GM23338 (cell line): ENCODE measurements at regions not wholly inside any gene's neighbourhood (a gene's known extent, or its start where the extent isn't known, plus 50 kb on each side); places are given as distances from the start of the nearest gene placed in this dataset.

ENCODE experiments used
- ATAC-seq: fragments of 200-7000 bp; cut with Tn5 transposase; 3 replicates; pipeline ENCODE4 v1.9.1; 2020
- DNase-seq: peaks from one replicate; pipeline ENCODE4 v3.0.0-alpha.2; 2015; ENCODE audit warnings: low spot score
- H2AFZ ChIP-seq: fragments of 200-600 bp; sonication (generic); 2 replicates; pipeline ENCODE4 v1.8.0; 2016; ENCODE audit warnings: antibody characterized with exemption, mild to moderate bottlenecking, moderate library complexity
- H3F3A ChIP-seq: fragments of 200-600 bp; sonication (generic); replicated peaks from 2 replicates; pipeline ENCODE4 v1.8.0; 2017; ENCODE audit warnings: antibody characterized with exemption, mixed run types, low read depth
- H3K27ac ChIP-seq: fragments of 200-600 bp; sonication (generic); 2 replicates; pipeline ENCODE4 v1.6.1; 2016; ENCODE audit warnings: low read depth
- H3K27me3 ChIP-seq: fragments of 200-600 bp; sonication (generic); 2 replicates; pipeline ENCODE4 v1.8.0; 2016; ENCODE audit warnings: mild to moderate bottlenecking, mixed run types, moderate library complexity; ENCODE audit not compliant: insufficient read depth
- H3K36me3 ChIP-seq: fragments of 200-600 bp; sonication (generic); 2 replicates; pipeline ENCODE4 v1.8.0; 2016; ENCODE audit warnings: mild to moderate bottlenecking; ENCODE audit not compliant: insufficient read depth
- H3K4me1 ChIP-seq: fragments of 200-600 bp; sonication (generic); 2 replicates; pipeline ENCODE4 v1.8.0; 2016; ENCODE audit warnings: mild to moderate bottlenecking, moderate library complexity; ENCODE audit not compliant: insufficient read depth
- H3K4me2 ChIP-seq: fragments of 200-600 bp; sonication (generic); 2 replicates; pipeline ENCODE4 v1.7.1; 2017; ENCODE audit warnings: mixed run types
- H3K4me3 ChIP-seq: fragments of 200-600 bp; sonication (generic); 2 replicates; pipeline ENCODE4 v1.6.1; 2016; ENCODE audit warnings: mixed run types
- H3K79me2 ChIP-seq: fragments of 200-600 bp; sonication (generic); replicated peaks from 2 replicates; pipeline ENCODE4 v1.8.0; 2017; ENCODE audit warnings: mild to moderate bottlenecking; ENCODE audit not compliant: insufficient read depth
- H3K9me2 ChIP-seq: fragments of 200-600 bp; sonication (generic); 2 replicates; pipeline ENCODE4 v1.8.0; 2017; ENCODE audit not compliant: insufficient read depth
- H4K20me1 ChIP-seq: fragments of 200-600 bp; sonication (generic); replicated peaks from 2 replicates; pipeline ENCODE4 v1.8.0; 2017; ENCODE audit warnings: mild to moderate bottlenecking; ENCODE audit not compliant: insufficient read depth
- H3K27ac Mint-ChIP-seq: 2 replicates; pipeline ENCODE4 v1.8.0; 2020; ENCODE audit warnings: inconsistent platforms, mild to moderate bottlenecking, moderate library complexity, mixed read lengths
- H3K27me3 Mint-ChIP-seq: 3 replicates; pipeline ENCODE4 v1.8.0; 2022; ENCODE audit warnings: low read depth, mild to moderate bottlenecking, moderate library complexity, mixed read lengths, inconsistent platforms; ENCODE audit not compliant: insufficient read depth, poor library complexity
- H3K36me3 Mint-ChIP-seq: 3 replicates; pipeline ENCODE4 v1.8.0; 2021; ENCODE audit warnings: low read depth, mild to moderate bottlenecking, inconsistent platforms, moderate library complexity, mixed read lengths
- H3K4me1 Mint-ChIP-seq: 3 replicates; pipeline ENCODE4 v1.8.0; 2020; ENCODE audit warnings: mild to moderate bottlenecking, inconsistent platforms, mixed read lengths
- H3K4me3 Mint-ChIP-seq: 3 replicates; pipeline ENCODE4 v1.8.0; 2021; ENCODE audit warnings: moderate library complexity, mild to moderate bottlenecking, inconsistent platforms, mixed read lengths
- H3K9me3 Mint-ChIP-seq: 3 replicates; pipeline ENCODE4 v1.8.0; 2020; ENCODE audit warnings: moderate library complexity, mild to moderate bottlenecking, inconsistent platforms, mixed read lengths
- CREB1 ChIP-seq: fragments of 250-450 bp; sonication (Bioruptor Pico); IDR thresholded peaks from 2 replicates; pipeline ENCODE4 v1.5.0; 2020; ENCODE audit warnings: low read depth, mild to moderate bottlenecking, moderate library complexity
- EZH2 ChIP-seq: fragments of 200-600 bp; sonication (generic); IDR thresholded peaks from one replicate; pipeline ENCODE4 v1.8.0; 2017; ENCODE audit warnings: antibody characterized with exemption, mild to moderate bottlenecking, low read depth; ENCODE audit not compliant: unreplicated experiment
- JUNB ChIP-seq: IDR thresholded peaks from one replicate; pipeline ENCODE4 v1.6.1; 2016; ENCODE audit warnings: antibody characterized with exemption; ENCODE audit not compliant: unreplicated experiment
- NANOG ChIP-seq: IDR thresholded peaks from 2 replicates; pipeline ENCODE4 v1.6.1; 2016; ENCODE audit warnings: antibody characterized with exemption, borderline replicate concordance
- POLR2AphosphoS5 ChIP-seq: IDR thresholded peaks from 2 replicates; pipeline ENCODE4 v1.6.1; 2016; ENCODE audit warnings: antibody characterized with exemption, low read depth
- ZNF114 ChIP-seq: fragments of 250-450 bp; sonication (Bioruptor Pico); IDR thresholded peaks from 2 replicates; pipeline ENCODE4 v1.5.0; 2020; ENCODE audit warnings: mild to moderate bottlenecking, moderate library complexity
- TF ChIP-seq, protein P1 (sequence below): IDR thresholded peaks from one replicate; pipeline ENCODE4 v1.6.1; 2018; ENCODE audit warnings: antibody characterized with exemption; ENCODE audit not compliant: unreplicated experiment
- TF ChIP-seq, protein P2 (sequence below), 2 experiments: fragments of 200-600 bp in 1 of 2; sonication (generic) in 1 of 2; conservative IDR thresholded peaks; 2 replicates each; pipeline versions ENCODE4 v1.5.1 to v1.6.1; 2016 to 2017; ENCODE audit warnings: antibody characterized with exemption in 2 of 2, low read depth in 2 of 2, mild to moderate bottlenecking in 2 of 2, moderate library complexity in 1 of 2
- TF ChIP-seq, protein P3 (sequence below): IDR thresholded peaks from 2 replicates; pipeline ENCODE4 v1.6.1; 2016; ENCODE audit warnings: antibody characterized with exemption
- TF ChIP-seq, protein P4 (sequence below): fragments of 250-450 bp; sonication (Bioruptor Pico); IDR thresholded peaks from 2 replicates; pipeline ENCODE4 v1.5.0; 2020; ENCODE audit warnings: mild to moderate bottlenecking, moderate library complexity

DNA sequence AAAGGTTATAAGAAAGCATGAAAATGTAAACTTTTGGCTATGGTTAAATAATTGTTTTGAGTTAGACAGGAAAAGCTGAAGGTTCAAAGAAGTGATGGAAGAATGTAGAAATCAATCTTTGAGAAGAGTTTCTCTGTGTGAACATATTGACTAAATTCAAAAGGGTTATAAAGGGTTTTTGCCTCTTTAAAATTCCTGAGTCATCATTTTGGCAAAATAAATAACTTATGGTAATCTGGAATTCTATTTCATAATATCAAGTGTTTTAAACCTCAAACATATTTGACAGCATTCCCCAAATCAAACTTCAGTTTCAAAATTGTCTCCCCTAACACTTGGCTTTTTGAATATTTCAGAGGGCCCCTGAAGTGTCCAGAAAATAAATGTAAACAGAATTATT, 60.6 kb upstream of the SPINK5 start:
- no peak overlapping the region for H3K4me3 Mint-ChIP-seq
- H3K4me1 Mint-ChIP-seq, result peaks cover 7% of the 10 kb centered on the region; the same call in 2 of the 3 replicates
- H3K4me2 ChIP-seq, result no peak overlapping the region
- DNase-seq (no peak), ATAC-seq (no peak)
- peaks cover 31% of the 10 kb centered on the region for H3K9me3 Mint-ChIP-seq
- peaks cover 29% of the 10 kb centered on the region for H3K36me3 Mint-ChIP-seq
- no peaks in the 10 kb centered on the region for H3F3A ChIP-seq
- no peak overlapping the region for H2AFZ ChIP-seq
- no peak overlapping the region for H3K27ac ChIP-seq
- H3K4me1 ChIP-seq, result peaks cover 10% of the 10 kb centered on the region; the same call in 1 of the 2 replicates
- H3K79me2 ChIP-seq, result no peaks in the 10 kb centered on the region
- peaks cover 6% of the 10 kb centered on the region; the same call in 1 of the 2 replicates for H3K36me3 ChIP-seq
- H3K27ac Mint-ChIP-seq, result no peak overlapping the region
- no peaks in the 10 kb centered on the region for H3K27me3 ChIP-seq
- peaks cover 7% of the 10 kb centered on the region for H3K27me3 Mint-ChIP-seq
- no peak overlapping the region for H3K4me3 ChIP-seq
- H4K20me1 ChIP-seq, result no peaks in the 10 kb centered on the region
- no peaks in the 10 kb centered on the region for H3K9me2 ChIP-seq
- TF ChIP-seq POLR2AphosphoS5 (no peak), NANOG (no peak), JUNB (no peak), EZH2 (no peak), CREB1 (CRISPR knock-in tag) (no peak), ZNF114 (CRISPR knock-in tag) (no peak)
- TF ChIP-seq, protein P1, sequence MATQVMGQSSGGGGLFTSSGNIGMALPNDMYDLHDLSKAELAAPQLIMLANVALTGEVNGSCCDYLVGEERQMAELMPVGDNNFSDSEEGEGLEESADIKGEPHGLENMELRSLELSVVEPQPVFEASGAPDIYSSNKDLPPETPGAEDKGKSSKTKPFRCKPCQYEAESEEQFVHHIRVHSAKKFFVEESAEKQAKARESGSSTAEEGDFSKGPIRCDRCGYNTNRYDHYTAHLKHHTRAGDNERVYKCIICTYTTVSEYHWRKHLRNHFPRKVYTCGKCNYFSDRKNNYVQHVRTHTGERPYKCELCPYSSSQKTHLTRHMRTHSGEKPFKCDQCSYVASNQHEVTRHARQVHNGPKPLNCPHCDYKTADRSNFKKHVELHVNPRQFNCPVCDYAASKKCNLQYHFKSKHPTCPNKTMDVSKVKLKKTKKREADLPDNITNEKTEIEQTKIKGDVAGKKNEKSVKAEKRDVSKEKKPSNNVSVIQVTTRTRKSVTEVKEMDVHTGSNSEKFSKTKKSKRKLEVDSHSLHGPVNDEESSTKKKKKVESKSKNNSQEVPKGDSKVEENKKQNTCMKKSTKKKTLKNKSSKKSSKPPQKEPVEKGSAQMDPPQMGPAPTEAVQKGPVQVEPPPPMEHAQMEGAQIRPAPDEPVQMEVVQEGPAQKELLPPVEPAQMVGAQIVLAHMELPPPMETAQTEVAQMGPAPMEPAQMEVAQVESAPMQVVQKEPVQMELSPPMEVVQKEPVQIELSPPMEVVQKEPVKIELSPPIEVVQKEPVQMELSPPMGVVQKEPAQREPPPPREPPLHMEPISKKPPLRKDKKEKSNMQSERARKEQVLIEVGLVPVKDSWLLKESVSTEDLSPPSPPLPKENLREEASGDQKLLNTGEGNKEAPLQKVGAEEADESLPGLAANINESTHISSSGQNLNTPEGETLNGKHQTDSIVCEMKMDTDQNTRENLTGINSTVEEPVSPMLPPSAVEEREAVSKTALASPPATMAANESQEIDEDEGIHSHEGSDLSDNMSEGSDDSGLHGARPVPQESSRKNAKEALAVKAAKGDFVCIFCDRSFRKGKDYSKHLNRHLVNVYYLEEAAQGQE, result no peak
- TF ChIP-seq, protein P2, sequence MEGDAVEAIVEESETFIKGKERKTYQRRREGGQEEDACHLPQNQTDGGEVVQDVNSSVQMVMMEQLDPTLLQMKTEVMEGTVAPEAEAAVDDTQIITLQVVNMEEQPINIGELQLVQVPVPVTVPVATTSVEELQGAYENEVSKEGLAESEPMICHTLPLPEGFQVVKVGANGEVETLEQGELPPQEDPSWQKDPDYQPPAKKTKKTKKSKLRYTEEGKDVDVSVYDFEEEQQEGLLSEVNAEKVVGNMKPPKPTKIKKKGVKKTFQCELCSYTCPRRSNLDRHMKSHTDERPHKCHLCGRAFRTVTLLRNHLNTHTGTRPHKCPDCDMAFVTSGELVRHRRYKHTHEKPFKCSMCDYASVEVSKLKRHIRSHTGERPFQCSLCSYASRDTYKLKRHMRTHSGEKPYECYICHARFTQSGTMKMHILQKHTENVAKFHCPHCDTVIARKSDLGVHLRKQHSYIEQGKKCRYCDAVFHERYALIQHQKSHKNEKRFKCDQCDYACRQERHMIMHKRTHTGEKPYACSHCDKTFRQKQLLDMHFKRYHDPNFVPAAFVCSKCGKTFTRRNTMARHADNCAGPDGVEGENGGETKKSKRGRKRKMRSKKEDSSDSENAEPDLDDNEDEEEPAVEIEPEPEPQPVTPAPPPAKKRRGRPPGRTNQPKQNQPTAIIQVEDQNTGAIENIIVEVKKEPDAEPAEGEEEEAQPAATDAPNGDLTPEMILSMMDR (conservative IDR thresholded peaks at IDR 0.05; ENCODE audit: low read depth in 2 of 2), result no peak
- TF ChIP-seq, protein P3, sequence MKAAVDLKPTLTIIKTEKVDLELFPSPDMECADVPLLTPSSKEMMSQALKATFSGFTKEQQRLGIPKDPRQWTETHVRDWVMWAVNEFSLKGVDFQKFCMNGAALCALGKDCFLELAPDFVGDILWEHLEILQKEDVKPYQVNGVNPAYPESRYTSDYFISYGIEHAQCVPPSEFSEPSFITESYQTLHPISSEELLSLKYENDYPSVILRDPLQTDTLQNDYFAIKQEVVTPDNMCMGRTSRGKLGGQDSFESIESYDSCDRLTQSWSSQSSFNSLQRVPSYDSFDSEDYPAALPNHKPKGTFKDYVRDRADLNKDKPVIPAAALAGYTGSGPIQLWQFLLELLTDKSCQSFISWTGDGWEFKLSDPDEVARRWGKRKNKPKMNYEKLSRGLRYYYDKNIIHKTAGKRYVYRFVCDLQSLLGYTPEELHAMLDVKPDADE, result no peak
- TF ChIP-seq, protein P4, sequence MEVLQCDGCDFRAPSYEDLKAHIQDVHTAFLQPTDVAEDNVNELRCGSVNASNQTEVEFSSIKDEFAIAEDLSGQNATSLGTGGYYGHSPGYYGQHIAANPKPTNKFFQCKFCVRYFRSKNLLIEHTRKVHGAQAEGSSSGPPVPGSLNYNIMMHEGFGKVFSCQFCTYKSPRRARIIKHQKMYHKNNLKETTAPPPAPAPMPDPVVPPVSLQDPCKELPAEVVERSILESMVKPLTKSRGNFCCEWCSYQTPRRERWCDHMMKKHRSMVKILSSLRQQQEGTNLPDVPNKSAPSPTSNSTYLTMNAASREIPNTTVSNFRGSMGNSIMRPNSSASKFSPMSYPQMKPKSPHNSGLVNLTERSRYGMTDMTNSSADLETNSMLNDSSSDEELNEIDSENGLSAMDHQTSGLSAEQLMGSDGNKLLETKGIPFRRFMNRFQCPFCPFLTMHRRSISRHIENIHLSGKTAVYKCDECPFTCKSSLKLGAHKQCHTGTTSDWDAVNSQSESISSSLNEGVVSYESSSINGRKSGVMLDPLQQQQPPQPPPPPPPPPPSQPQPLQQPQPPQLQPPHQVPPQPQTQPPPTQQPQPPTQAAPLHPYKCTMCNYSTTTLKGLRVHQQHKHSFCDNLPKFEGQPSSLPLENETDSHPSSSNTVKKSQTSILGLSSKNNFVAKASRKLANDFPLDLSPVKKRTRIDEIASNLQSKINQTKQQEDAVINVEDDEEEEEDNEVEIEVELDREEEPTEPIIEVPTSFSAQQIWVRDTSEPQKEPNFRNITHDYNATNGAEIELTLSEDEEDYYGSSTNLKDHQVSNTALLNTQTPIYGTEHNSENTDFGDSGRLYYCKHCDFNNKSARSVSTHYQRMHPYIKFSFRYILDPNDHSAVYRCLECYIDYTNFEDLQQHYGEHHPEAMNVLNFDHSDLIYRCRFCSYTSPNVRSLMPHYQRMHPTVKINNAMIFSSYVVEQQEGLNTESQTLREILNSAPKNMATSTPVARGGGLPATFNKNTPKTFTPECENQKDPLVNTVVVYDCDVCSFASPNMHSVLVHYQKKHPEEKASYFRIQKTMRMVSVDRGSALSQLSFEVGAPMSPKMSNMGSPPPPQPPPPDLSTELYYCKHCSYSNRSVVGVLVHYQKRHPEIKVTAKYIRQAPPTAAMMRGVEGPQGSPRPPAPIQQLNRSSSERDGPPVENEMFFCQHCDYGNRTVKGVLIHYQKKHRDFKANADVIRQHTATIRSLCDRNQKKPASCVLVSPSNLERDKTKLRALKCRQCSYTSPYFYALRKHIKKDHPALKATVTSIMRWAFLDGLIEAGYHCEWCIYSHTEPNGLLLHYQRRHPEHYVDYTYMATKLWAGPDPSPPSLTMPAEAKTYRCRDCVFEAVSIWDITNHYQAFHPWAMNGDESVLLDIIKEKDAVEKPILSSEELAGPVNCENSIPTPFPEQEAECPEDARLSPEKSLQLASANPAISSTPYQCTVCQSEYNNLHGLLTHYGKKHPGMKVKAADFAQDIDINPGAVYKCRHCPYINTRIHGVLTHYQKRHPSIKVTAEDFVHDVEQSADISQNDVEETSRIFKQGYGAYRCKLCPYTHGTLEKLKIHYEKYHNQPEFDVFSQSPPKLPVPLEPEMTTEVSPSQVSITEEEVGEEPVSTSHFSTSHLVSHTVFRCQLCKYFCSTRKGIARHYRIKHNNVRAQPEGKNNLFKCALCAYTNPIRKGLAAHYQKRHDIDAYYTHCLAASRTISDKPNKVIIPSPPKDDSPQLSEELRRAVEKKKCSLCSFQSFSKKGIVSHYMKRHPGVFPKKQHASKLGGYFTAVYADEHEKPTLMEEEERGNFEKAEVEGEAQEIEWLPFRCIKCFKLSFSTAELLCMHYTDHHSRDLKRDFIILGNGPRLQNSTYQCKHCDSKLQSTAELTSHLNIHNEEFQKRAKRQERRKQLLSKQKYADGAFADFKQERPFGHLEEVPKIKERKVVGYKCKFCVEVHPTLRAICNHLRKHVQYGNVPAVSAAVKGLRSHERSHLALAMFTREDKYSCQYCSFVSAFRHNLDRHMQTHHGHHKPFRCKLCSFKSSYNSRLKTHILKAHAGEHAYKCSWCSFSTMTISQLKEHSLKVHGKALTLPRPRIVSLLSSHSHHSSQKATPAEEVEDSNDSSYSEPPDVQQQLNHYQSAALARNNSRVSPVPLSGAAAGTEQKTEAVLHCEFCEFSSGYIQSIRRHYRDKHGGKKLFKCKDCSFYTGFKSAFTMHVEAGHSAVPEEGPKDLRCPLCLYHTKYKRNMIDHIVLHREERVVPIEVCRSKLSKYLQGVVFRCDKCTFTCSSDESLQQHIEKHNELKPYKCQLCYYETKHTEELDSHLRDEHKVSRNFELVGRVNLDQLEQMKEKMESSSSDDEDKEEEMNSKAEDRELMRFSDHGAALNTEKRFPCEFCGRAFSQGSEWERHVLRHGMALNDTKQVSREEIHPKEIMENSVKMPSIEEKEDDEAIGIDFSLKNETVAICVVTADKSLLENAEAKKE (CRISPR knock-in tag), result no peak
